ENCODE measurements at regions not wholly inside any gene's neighbourhood (a gene's known extent, or its start where the extent isn't known, plus 50 kb on each side); places are given as distances from the start of the nearest gene placed in this dataset.

DNA sequence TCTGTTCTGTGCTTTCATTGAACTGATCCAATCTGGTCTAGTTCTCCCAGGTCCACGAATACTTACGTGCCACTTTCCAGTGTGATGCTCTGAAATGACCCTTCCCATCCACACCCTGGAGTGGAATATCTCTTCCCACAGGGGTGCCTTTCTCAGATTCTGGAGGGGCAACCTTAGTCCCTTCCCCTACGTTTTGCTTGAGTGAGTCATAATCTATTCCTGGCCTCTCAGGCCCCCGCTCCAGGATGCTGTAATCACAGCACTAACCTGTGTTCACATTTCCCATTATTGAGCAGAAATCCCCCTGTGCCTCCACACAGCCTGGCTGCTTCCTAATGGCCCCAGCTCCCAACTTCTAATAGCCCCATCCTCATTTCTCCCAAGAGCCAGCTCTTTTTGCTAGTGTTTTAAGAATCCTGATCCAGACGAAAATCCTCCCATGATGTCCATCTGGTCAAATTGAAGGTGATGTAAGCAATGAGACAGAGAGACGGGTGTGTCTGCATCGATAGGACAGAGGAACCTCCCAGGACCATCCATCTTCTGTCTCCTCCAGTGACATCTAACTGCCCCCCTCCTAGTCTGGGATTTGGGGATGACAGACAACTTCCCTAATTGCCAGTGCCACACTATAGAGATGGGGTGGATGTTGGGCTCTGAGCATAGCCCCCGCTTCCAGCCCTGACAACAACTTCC is 164.0 kb upstream of the MAF start:
- no peak for TF ChIP-seq CTCF (conservative IDR thresholded peaks at IDR 0.05; ENCODE audit: low read depth, low read length)
- TF ChIP-seq EZH2 (IDR thresholded peaks at IDR 0.05; ENCODE audit: borderline replicate concordance, low read depth, low read length, poor library complexity, severe bottlenecking) = no peak
